Stimulated activated CD4-positive, alpha-beta T cell treated with anti-CD3 and anti-CD28 coated beads, Interleukin-12 subunit alpha, Interleukin-12 subunit beta, amount 100 ng/mL, for 48 hours (primary cell): ENCODE measurements at regions not wholly inside any gene's neighbourhood (a gene's known extent, or its start where the extent isn't known, plus 50 kb on each side); places are given as distances from the start of the nearest gene placed in this dataset.

Experiments used
- DNase-seq, 3 donors: peaks; one replicate each; pipeline ENCODE4 v3.0.0-alpha.2; 2020; ENCODE audit warnings: low read depth in 2 of 3, low spot score in 1 of 3

- no peak for DNase-seq
These were observed 299.4 kb downstream of the PSAT1 start for GRCh38 chr9:78596346-78596745.

GRCh38 chr9:78598120-78598519 lies 301.2 kb downstream of the PSAT1 start:
- DNase-seq, result no peak

GRCh38 chr9:78599926-78600325 lies 303.0 kb downstream of the PSAT1 start:
- DNase-seq, result no peak

- peak in 1 of 3 donors; percentile 20 for DNase-seq
These were observed 305.1 kb downstream of the PSAT1 start for GRCh38 chr9:78601957-78602565.

GRCh38 chr9:78605041-78606000 lies 308.4 kb downstream of the PSAT1 start:
- DNase-seq, result no peak

- no peak for DNase-seq
These were observed 309.1 kb downstream of the PSAT1 start for GRCh38 chr9:78606001-78606379.

GRCh38 chr9:78607853-78608252 lies 310.9 kb downstream of the PSAT1 start:
- DNase-seq, result no peak

GRCh38 chr9:78609450-78609849 lies 312.5 kb downstream of the PSAT1 start:
- no peak for DNase-seq

- DNase-seq, result no peak
These were observed 315.2 kb downstream of the PSAT1 start for GRCh38 chr9:78612091-78612490.

GRCh38 chr9:78613006-78613405 lies 316.1 kb downstream of the PSAT1 start:
- DNase-seq, result no peak

GRCh38 chr9:78614892-78615291 lies 318.0 kb downstream of the PSAT1 start:
- DNase-seq, result no peak

- no peak for DNase-seq
These were observed 318.4 kb downstream of the PSAT1 start for GRCh38 chr9:78615372-78615771.

- no peak for DNase-seq
These were observed 321.8 kb downstream of the PSAT1 start for GRCh38 chr9:78618735-78619134.

GRCh38 chr9:78620303-78620702 lies 323.4 kb downstream of the PSAT1 start:
- no peak for DNase-seq

GRCh38 chr9:78620764-78621163 lies 323.8 kb downstream of the PSAT1 start:
- no peak for DNase-seq

GRCh38 chr9:78622126-78622525 lies 325.2 kb downstream of the PSAT1 start:
- no peak for DNase-seq

GRCh38 chr9:78626971-78627370 lies 330.0 kb downstream of the PSAT1 start:
- no peak for DNase-seq

- DNase-seq, result no peak
These were observed 334.0 kb downstream of the PSAT1 start for GRCh38 chr9:78630966-78631365.

- no peak for DNase-seq
These were observed 343.8 kb downstream of the PSAT1 start for GRCh38 chr9:78640728-78641127.

- no peak for DNase-seq
These were observed 347.4 kb downstream of the PSAT1 start for GRCh38 chr9:78644359-78644758.

GRCh38 chr9:78654324-78654723 lies 357.4 kb downstream of the PSAT1 start:
- DNase-seq, result no peak

- DNase-seq, result no peak
These were observed 366.4 kb downstream of the PSAT1 start for GRCh38 chr9:78663369-78663768.

- no peak for DNase-seq
These were observed 367.4 kb downstream of the PSAT1 start for GRCh38 chr9:78664370-78664769.
